HCT116 (cell line): ENCODE measurements at regions not wholly inside any gene's neighbourhood (a gene's known extent, or its start where the extent isn't known, plus 50 kb on each side); places are given as distances from the start of the nearest gene placed in this dataset.

Experiments
- ATAC-seq: fragments of 200-7000 bp; cut with Tn5 transposase; 2 replicates; pipeline ENCODE4 v1.9.1; 2020; ENCODE audit warnings: mild to moderate bottlenecking, moderate library complexity
- BruUV-seq: library from RNA; stranded (reverse); fragments of 400-500 nt; replicated peaks from 2 replicates; lab custom pipeline; 2021; lab: Mats Ljungman, UMichigan
- CTCF ChIA-PET: fragments of 300-600 bp; sonication (Branson Sonifier 250); formaldehyde crosslinking; loops from one replicate; lab custom pipeline; 2021; ENCODE audit warnings: antibody characterized with exemption; lab: Charles Lee
- POLR2A ChIA-PET: fragments of 300-600, 350-600 bp; sonication (Branson Sonifier 250); formaldehyde crosslinking; loops from one replicate; lab custom pipeline; 2021; ENCODE audit warnings: antibody characterized with exemption; lab: Charles Lee
- RAD21 ChIA-PET, 2 experiments: fragments of 300-600 bp; sonication (Branson Sonifier 250); formaldehyde crosslinking; loops; one replicate each; lab custom pipeline; 2023; ENCODE audit warnings: low total read pairs in 2 of 2; ENCODE audit not compliant: uncharacterized antibody in 2 of 2, unreplicated experiment in 2 of 2, low non-redundant PET in 1 of 2; lab: Charles Lee
- DNase-seq: peaks from one replicate; pipeline ENCODE4 v3.0.0-alpha.2; 2010; ENCODE audit warnings: low read depth, low spot score
- H2AFZ ChIP-seq: fragments of 200-600 bp; shearing (Covaris generic), sonication (generic); 2 replicates; pipeline ENCODE4 v1.6.1; 2017; ENCODE audit warnings: low read depth, mixed run types, mixed read lengths, antibody characterized with exemption, low read length; ENCODE audit not compliant: poor library complexity, severe bottlenecking
- H3K27ac ChIP-seq: 2 replicates; pipeline ENCODE4 v1.5.1; 2012; ENCODE audit warnings: low read depth, low read length
- H3K27me3 ChIP-seq: fragments of 200-600 bp; sonication (generic); 2 replicates; pipeline ENCODE4 v1.6.1; 2016; ENCODE audit warnings: mixed run types, low read length, mixed read lengths; ENCODE audit not compliant: insufficient read depth
- H3K36me3 ChIP-seq, 2 experiments: fragments of 200-500 bp in 1 of 2; fragments of 200-600 bp in 1 of 2; sonication (Bioruptor generic) in 1 of 2; sonication (generic) in 1 of 2; 2 replicates each; pipeline versions ENCODE4 v1.5.1 to v1.6.1; 2014 to 2016; ENCODE audit warnings: low read length in 2 of 2, inconsistent platforms in 1 of 2, mixed read lengths in 1 of 2, mixed run types in 1 of 2; ENCODE audit not compliant: insufficient read depth in 2 of 2, control insufficient read depth in 1 of 2
- H3K4me1 ChIP-seq, 2 experiments: fragments of 200-600 bp in 1 of 2; sonication (generic) in 1 of 2; 2 replicates each; pipeline versions ENCODE4 v1.5.1 to v1.6.1; 2012 to 2017; ENCODE audit warnings: low read length in 2 of 2, inconsistent platforms in 1 of 2, mild to moderate bottlenecking in 1 of 2, mixed read lengths in 1 of 2, mixed run types in 1 of 2, moderate library complexity in 1 of 2; ENCODE audit not compliant: insufficient read depth in 2 of 2, control insufficient read depth in 1 of 2
- H3K4me2 ChIP-seq: fragments of 200-600 bp; sonication (generic); 2 replicates; pipeline ENCODE4 v1.6.1; 2017; ENCODE audit warnings: mixed run types, low read length, mixed read lengths
- H3K4me3 ChIP-seq, 2 experiments: fragments of 200-600 bp in 1 of 2; sonication (generic) in 1 of 2; replicated peaks in 1 of 2; 2 replicates each; pipeline ENCODE4 v1.5.1; 2011 to 2016; ENCODE audit warnings: low read length in 2 of 2, control low read depth in 1 of 2, low read depth in 1 of 2, mild to moderate bottlenecking in 1 of 2, mixed read lengths in 1 of 2, mixed run types in 1 of 2
- H3K79me2 ChIP-seq: fragments of 200-600 bp; sonication (generic); 2 replicates; pipeline ENCODE4 v1.6.1; 2017; ENCODE audit warnings: mild to moderate bottlenecking, mixed run types, low read length, moderate library complexity, mixed read lengths; ENCODE audit not compliant: insufficient read depth
- H3K9ac ChIP-seq: fragments of 200-600 bp; sonication (generic); 2 replicates; pipeline ENCODE4 v1.6.1; 2016; ENCODE audit warnings: low read length, mixed read lengths
- H3K9me2 ChIP-seq: fragments of 200-600 bp; sonication (generic), shearing (Covaris generic); 2 replicates; pipeline ENCODE4 v1.6.1; 2017; ENCODE audit warnings: mixed run types, mild to moderate bottlenecking, moderate library complexity; ENCODE audit not compliant: insufficient read depth
- H3K9me3 ChIP-seq, 2 experiments: fragments of 200-500 bp in 1 of 2; fragments of 200-600 bp in 1 of 2; sonication (Bioruptor generic) in 1 of 2; sonication (generic) in 1 of 2; 2 replicates each; pipeline ENCODE4 v1.6.1; 2014 to 2017; ENCODE audit warnings: low read length in 2 of 2, mixed read lengths in 2 of 2, inconsistent platforms in 1 of 2, low read depth in 1 of 2, mild to moderate bottlenecking in 1 of 2, mixed run types in 1 of 2, moderate library complexity in 1 of 2; ENCODE audit not compliant: control insufficient read depth in 1 of 2, insufficient read depth in 1 of 2
- H4K20me1 ChIP-seq: fragments of 200-600 bp; sonication (generic), shearing (Covaris generic); 2 replicates; pipeline ENCODE4 v1.6.1; 2017; ENCODE audit warnings: mixed run types, mild to moderate bottlenecking, moderate library complexity; ENCODE audit not compliant: insufficient read depth
- ATF3 ChIP-seq: IDR thresholded peaks from 2 replicates; pipeline ENCODE4 v1.6.1; 2012
- CBX3 ChIP-seq: IDR thresholded peaks from 2 replicates; pipeline ENCODE4 v1.6.1; 2012; ENCODE audit warnings: low read depth
- CTCF ChIP-seq, 3 experiments: fragments of 200-600 bp in 1 of 3; sonication (generic) in 1 of 3; IDR thresholded peaks in 2 of 3; conservative IDR thresholded peaks in 1 of 3; 2 replicates each; pipeline ENCODE4 v1.5.1; 2012 to 2017; ENCODE audit warnings: low read depth in 2 of 3, low read length in 2 of 3, antibody characterized with exemption in 1 of 3, borderline replicate concordance in 1 of 3, control low read depth in 1 of 3, mild to moderate bottlenecking in 1 of 3, mixed read lengths in 1 of 3, mixed run types in 1 of 3, moderate library complexity in 1 of 3; ENCODE audit not compliant: insufficient read depth in 1 of 3
- EGR1 ChIP-seq: IDR thresholded peaks from 2 replicates; pipeline ENCODE4 v1.6.1; 2012; ENCODE audit warnings: low read depth
- ELF1 ChIP-seq: IDR thresholded peaks from 2 replicates; pipeline ENCODE4 v1.6.1; 2012; ENCODE audit warnings: low read depth, borderline replicate concordance
- EZH2 ChIP-seq: fragments of 200-600 bp; sonication (generic); IDR thresholded peaks from 2 replicates; pipeline ENCODE4 v1.6.1; 2017; ENCODE audit warnings: antibody characterized with exemption, mixed run types
- EZH2phosphoT487 ChIP-seq: fragments of 200-600 bp; IDR thresholded peaks from 2 replicates; pipeline ENCODE4 v1.6.1; 2018; ENCODE audit warnings: antibody characterized with exemption, borderline replicate concordance
- JUND ChIP-seq: IDR thresholded peaks from 2 replicates; pipeline ENCODE4 v1.6.1; 2012
- MAX ChIP-seq: IDR thresholded peaks from 2 replicates; pipeline ENCODE4 v1.6.1; 2012
- POLR2A ChIP-seq: IDR thresholded peaks from 2 replicates; pipeline ENCODE4 v1.7.0; 2011; ENCODE audit warnings: borderline replicate concordance; ENCODE audit not compliant: insufficient read depth, insufficient read length; ENCODE audit errors: extremely low read depth
- POLR2AphosphoS5 ChIP-seq: IDR thresholded peaks from 2 replicates; pipeline ENCODE4 v1.6.1; 2011; ENCODE audit warnings: mild to moderate bottlenecking, low read depth, low read length, moderate library complexity
- SIN3A ChIP-seq: IDR thresholded peaks from 2 replicates; pipeline ENCODE4 v1.6.1; 2012; ENCODE audit warnings: low read depth
- SP1 ChIP-seq: IDR thresholded peaks from 2 replicates; pipeline ENCODE4 v1.6.1; 2012; ENCODE audit warnings: low read depth
- SRF ChIP-seq: IDR thresholded peaks from 2 replicates; pipeline ENCODE4 v1.6.1; 2012; ENCODE audit warnings: low read depth
- TCF7L2 ChIP-seq: IDR thresholded peaks from 2 replicates; pipeline ENCODE4 v1.7.0; 2011; ENCODE audit warnings: borderline replicate concordance, inconsistent platforms; ENCODE audit not compliant: insufficient read depth, insufficient read length; ENCODE audit errors: extremely low read depth
- ZFX ChIP-seq: fragments of 450-650 bp; IDR thresholded peaks from 2 replicates; pipeline ENCODE4 v1.6.1; 2017
- ZNF274 ChIP-seq: fragments of 200-500 bp; sonication (Bioruptor generic); IDR thresholded peaks from 2 replicates; pipeline ENCODE4 v1.6.1; 2014; ENCODE audit warnings: mild to moderate bottlenecking, low read depth, low read length, inconsistent platforms
- intact Hi-C: fragments of 100-400 bp; cut with micrococcal nuclease; formaldehyde crosslinking; loops from 2 replicates; pipeline ENCODE4 v1.10.0; 2022

GRCh38 chr10:64959883-64960282 is 1438.7 kb downstream of the REEP3 start (continued):
- TF ChIP-seq POLR2AphosphoS5 = no peak
- TF ChIP-seq EZH2 = no peak
- no peak for TF ChIP-seq EZH2phosphoT487
- TF ChIP-seq SRF = no peak
- no peak for TF ChIP-seq POLR2A

GRCh38 chr10:64973391-64973790 is 1452.2 kb downstream of the REEP3 start:
- no peak overlapping the region for H3K9ac ChIP-seq
- ChIA-PET RAD21 (no interaction called here), CTCF (no interaction called here), POLR2A (no interaction called here)
- no peaks in the 10 kb centered on the region for H3K36me3 ChIP-seq
- no peaks in the 10 kb centered on the region for H4K20me1 ChIP-seq
- no peaks in the 10 kb centered on the region for H3K9me2 ChIP-seq
- no peaks in the 10 kb centered on the region for H3K4me1 ChIP-seq
- H3K27me3 ChIP-seq = no peaks in the 10 kb centered on the region
- H3K4me2 ChIP-seq = no peak overlapping the region
- no peak for DNase-seq
- H3K27ac ChIP-seq = no peak overlapping the region
- H3K4me3 ChIP-seq = no peak overlapping the region
- H2AFZ ChIP-seq = no peak overlapping the region
- H3K79me2 ChIP-seq = no peaks in the 10 kb centered on the region
- intact Hi-C loops = no loop called here
- H3K9me3 ChIP-seq = no peaks in the 10 kb centered on the region
- TF ChIP-seq POLR2AphosphoS5 = no peak
- TF ChIP-seq SRF = no peak
- TF ChIP-seq ZFX = no peak
- TF ChIP-seq ZNF274 = no peak
- no peak for TF ChIP-seq JUND
- no peak for TF ChIP-seq SIN3A
- TF ChIP-seq CBX3 = no peak
- TF ChIP-seq CTCF (IDR thresholded peaks at IDR 0.05 in 2 of 3, conservative IDR thresholded peaks at IDR 0.05 in 1 of 3; ENCODE audit: borderline replicate concordance in 1 of 3, insufficient read depth in 1 of 3, low read depth in 2 of 3, low read length in 2 of 3) = no peak
- no peak for TF ChIP-seq ELF1
- TF ChIP-seq SP1 = no peak
- TF ChIP-seq TCF7L2 = no peak
- TF ChIP-seq ATF3 = no peak
- TF ChIP-seq EGR1 = no peak
- no peak for TF ChIP-seq POLR2A
- TF ChIP-seq MAX = no peak
- BruUV-seq = no TSS peak
- ATAC-seq = no peak
